GM19452 (cell line): ENCODE measurements at regions not wholly inside any gene's neighbourhood (a gene's known extent, or its start where the extent isn't known, plus 50 kb on each side); places are given as distances from the start of the nearest gene placed in this dataset.

Experiments
- ATAC-seq: cut with Tn5 transposase; IDR thresholded peaks from one replicate; pipeline ENCODE4 v1.9.1; 2021; ENCODE audit not compliant: unreplicated experiment

GRCh38 chr2:207286106-207286505 lies 120.4 kb upstream of the KLF7 start:
- no peak for ATAC-seq

- no peak for ATAC-seq
Measured at GRCh38 chr2:207288628-207289027, 122.9 kb upstream of the KLF7 start.

- ATAC-seq = no peak
Measured at GRCh38 chr2:207289295-207290018, 123.7 kb upstream of the KLF7 start.

- no peak for ATAC-seq
Measured at GRCh38 chr2:207290833-207291624, 125.3 kb upstream of the KLF7 start.

GRCh38 chr2:207291625-207292252 lies 126.0 kb upstream of the KLF7 start:
- no peak for ATAC-seq

- ATAC-seq = no peak
Measured at GRCh38 chr2:207296265-207296948, 130.7 kb upstream of the KLF7 start.

GRCh38 chr2:207300817-207301216 lies 135.1 kb upstream of the KLF7 start:
- ATAC-seq = no peak

GRCh38 chr2:207304761-207305160 lies 139.0 kb upstream of the KLF7 start:
- no peak for ATAC-seq

- ATAC-seq = no peak
Measured at GRCh38 chr2:207308519-207309224, 142.9 kb upstream of the KLF7 start.

GRCh38 chr2:207311316-207312005 lies 145.7 kb upstream of the KLF7 start:
- ATAC-seq = peak; percentile 96

GRCh38 chr2:207312006-207312356 lies 146.2 kb upstream of the KLF7 start:
- ATAC-seq = no peak

GRCh38 chr2:207313947-207314346 lies 148.2 kb upstream of the KLF7 start:
- no peak for ATAC-seq

GRCh38 chr2:207315131-207315530 lies 149.4 kb upstream of the KLF7 start:
- no peak for ATAC-seq

GRCh38 chr2:207316484-207316883 lies 150.7 kb upstream of the KLF7 start:
- no peak for ATAC-seq

GRCh38 chr2:207316906-207317305 lies 151.2 kb upstream of the KLF7 start:
- ATAC-seq = no peak

GRCh38 chr2:207317378-207317984 lies 151.7 kb upstream of the KLF7 start:
- ATAC-seq = no peak

GRCh38 chr2:207318181-207318628 lies 152.5 kb upstream of the KLF7 start:
- no peak for ATAC-seq

- ATAC-seq = no peak
Measured at GRCh38 chr2:207319316-207319715, 153.6 kb upstream of the KLF7 start.

GRCh38 chr2:207320381-207321159 lies 154.8 kb upstream of the KLF7 start:
- no peak for ATAC-seq
